ENCODE measurements at regions not wholly inside any gene's neighbourhood (a gene's known extent, or its start where the extent isn't known, plus 50 kb on each side); places are given as distances from the start of the nearest gene placed in this dataset.

- no peak overlapping the region for H3K4me3 ChIP-seq (ENCODE audit: low read depth in 1 of 3, low read length in 3 of 3)
- no peaks in the 10 kb centered on the region for H3K36me3 ChIP-seq (ENCODE audit: control insufficient read depth in 4 of 4, insufficient read depth in 3 of 4, low read depth in 1 of 4, low read length in 3 of 4)
- H3K9me3 ChIP-seq (ENCODE audit: control insufficient read depth in 4 of 4, low read length in 3 of 4), result peaks cover 0 to 7% (median 3%) of the 10 kb centered on the region in 4 donors
- peaks cover 0 to 2% (median 0%) of the 10 kb centered on the region in 4 donors for H3K27me3 ChIP-seq (ENCODE audit: control insufficient read depth in 4 of 4, insufficient read depth in 4 of 4, low read length in 3 of 4)
- WGBS, result 24% methylated on average over 4 of the region's 4 CpGs
- H3K4me1 ChIP-seq (ENCODE audit: control insufficient read depth in 4 of 4, insufficient read depth in 4 of 4, low read length in 3 of 4), result peaks cover 0 to 2% (median 0%) of the 10 kb centered on the region in 4 donors
- peak; percentile 13 to 52 for TF ChIP-seq HNF4A (conservative IDR thresholded peaks at IDR 0.05)
- no peak for TF ChIP-seq GABPA (IDR thresholded peaks at IDR 0.05 in 1 of 2, conservative IDR thresholded peaks at IDR 0.05 in 1 of 2)
- H3K27ac ChIP-seq (ENCODE audit: low read depth in 1 of 2, low read length in 2 of 2), result no peak overlapping the region
- H3K9ac ChIP-seq (ENCODE audit: low read depth in 1 of 2, low read length in 2 of 2), result no peak overlapping the region
- DNase-seq (ENCODE audit: low spot score), result no peak
These were observed 192.3 kb upstream of the CXorf66 start for GRCh38 chrX:140157611-140158010.

DNA sequence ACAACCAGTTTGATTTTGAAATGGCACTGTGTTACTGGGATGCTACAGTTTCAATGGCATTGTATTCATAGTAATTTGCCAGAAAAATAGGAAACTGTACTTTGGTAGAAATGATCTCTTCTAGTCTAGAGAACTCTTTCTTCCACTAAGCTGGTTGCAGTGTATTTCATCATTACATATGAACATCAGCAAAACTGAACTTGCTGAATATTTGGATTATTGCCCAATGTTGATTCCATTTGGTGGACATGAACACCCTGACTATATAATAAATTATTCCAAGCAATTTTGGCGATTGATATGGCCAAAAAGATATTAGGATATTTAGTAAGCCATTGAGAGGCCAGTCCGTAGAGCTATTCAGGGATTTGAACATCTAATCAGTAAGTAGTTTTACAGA is 191.8 kb upstream of the CXorf66 start:
- TF ChIP-seq GABPA (IDR thresholded peaks at IDR 0.05 in 1 of 2, conservative IDR thresholded peaks at IDR 0.05 in 1 of 2) (no peak), YY1 (IDR thresholded peaks at IDR 0.05) (no peak), TAF1 (conservative IDR thresholded peaks at IDR 0.05) (no peak), JUND (IDR thresholded peaks at IDR 0.05) (no peak), RAD21 (IDR thresholded peaks at IDR 0.05) (no peak), HNF4G (IDR thresholded peaks at IDR 0.05) (no peak), SP1 (IDR thresholded peaks at IDR 0.05) (no peak), EGR1 (IDR thresholded peaks at IDR 0.05; ENCODE audit: low read depth in 2 of 2) (no peak), RXRA (IDR thresholded peaks at IDR 0.05) (no peak), NR2F2 (IDR thresholded peaks at IDR 0.05) (no peak), FOXA1 (IDR thresholded peaks at IDR 0.05) (no peak), FOXA2 (IDR thresholded peaks at IDR 0.05) (no peak)
- TF ChIP-seq, protein P1, sequence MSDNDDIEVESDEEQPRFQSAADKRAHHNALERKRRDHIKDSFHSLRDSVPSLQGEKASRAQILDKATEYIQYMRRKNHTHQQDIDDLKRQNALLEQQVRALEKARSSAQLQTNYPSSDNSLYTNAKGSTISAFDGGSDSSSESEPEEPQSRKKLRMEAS (IDR thresholded peaks at IDR 0.05), result no peak
- TF ChIP-seq, protein P2, sequence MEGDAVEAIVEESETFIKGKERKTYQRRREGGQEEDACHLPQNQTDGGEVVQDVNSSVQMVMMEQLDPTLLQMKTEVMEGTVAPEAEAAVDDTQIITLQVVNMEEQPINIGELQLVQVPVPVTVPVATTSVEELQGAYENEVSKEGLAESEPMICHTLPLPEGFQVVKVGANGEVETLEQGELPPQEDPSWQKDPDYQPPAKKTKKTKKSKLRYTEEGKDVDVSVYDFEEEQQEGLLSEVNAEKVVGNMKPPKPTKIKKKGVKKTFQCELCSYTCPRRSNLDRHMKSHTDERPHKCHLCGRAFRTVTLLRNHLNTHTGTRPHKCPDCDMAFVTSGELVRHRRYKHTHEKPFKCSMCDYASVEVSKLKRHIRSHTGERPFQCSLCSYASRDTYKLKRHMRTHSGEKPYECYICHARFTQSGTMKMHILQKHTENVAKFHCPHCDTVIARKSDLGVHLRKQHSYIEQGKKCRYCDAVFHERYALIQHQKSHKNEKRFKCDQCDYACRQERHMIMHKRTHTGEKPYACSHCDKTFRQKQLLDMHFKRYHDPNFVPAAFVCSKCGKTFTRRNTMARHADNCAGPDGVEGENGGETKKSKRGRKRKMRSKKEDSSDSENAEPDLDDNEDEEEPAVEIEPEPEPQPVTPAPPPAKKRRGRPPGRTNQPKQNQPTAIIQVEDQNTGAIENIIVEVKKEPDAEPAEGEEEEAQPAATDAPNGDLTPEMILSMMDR (IDR thresholded peaks at IDR 0.05; ENCODE audit: low read depth, low read length, missing input control), result no peak
- Histone ChIP-seq H3K36me3 (ENCODE audit: control insufficient read depth in 4 of 4, insufficient read depth in 3 of 4, low read depth in 1 of 4, low read length in 3 of 4) (no peaks in the 10 kb centered on the region), H3K4me1 (ENCODE audit: control insufficient read depth in 4 of 4, insufficient read depth in 4 of 4, low read length in 3 of 4) (peaks cover 0 to 2% (median 0%) of the 10 kb centered on the region in 4 donors), H3K27ac (ENCODE audit: low read depth in 1 of 2, low read length in 2 of 2) (no peak overlapping the region), H3K9me3 (ENCODE audit: control insufficient read depth in 4 of 4, low read length in 3 of 4) (peaks cover 0 to 7% (median 3%) of the 10 kb centered on the region in 4 donors), H3K9ac (ENCODE audit: low read depth in 1 of 2, low read length in 2 of 2) (no peak overlapping the region), H3K27me3 (ENCODE audit: control insufficient read depth in 4 of 4, insufficient read depth in 4 of 4, low read length in 3 of 4) (peaks cover 0 to 2% (median 0%) of the 10 kb centered on the region in 4 donors), H3K4me3 (ENCODE audit: low read depth in 1 of 3, low read length in 3 of 3) (no peak overlapping the region)
- no peak for DNase-seq (ENCODE audit: low spot score)
- WGBS, result 63% methylated on average over 2 of the region's 2 CpGs

DNA sequence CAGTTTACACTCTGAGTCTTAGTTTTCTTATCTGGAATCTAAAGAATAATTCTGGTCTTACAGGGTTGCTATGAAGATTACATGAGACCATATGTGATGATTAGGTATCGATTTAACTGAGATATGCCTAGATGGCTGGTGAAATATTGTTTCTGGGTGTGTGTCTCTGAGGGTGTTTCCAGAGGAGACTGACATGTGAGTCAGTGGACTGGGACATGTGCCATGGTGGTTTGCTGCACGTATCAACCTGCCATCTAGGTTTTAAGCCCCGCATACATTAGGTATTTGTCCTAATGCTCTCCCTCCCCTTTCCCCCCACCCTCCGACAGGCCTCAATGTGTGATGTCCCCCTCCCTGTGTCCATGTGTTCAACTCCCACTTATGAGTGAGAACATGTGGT is 186.0 kb upstream of the CXorf66 start:
- no peaks in the 10 kb centered on the region for H3K36me3 ChIP-seq (ENCODE audit: control insufficient read depth in 4 of 4, insufficient read depth in 3 of 4, low read depth in 1 of 4, low read length in 3 of 4)
- no peak overlapping the region for H3K27ac ChIP-seq (ENCODE audit: low read depth in 1 of 2, low read length in 2 of 2)
- peaks cover 0 to under 1% (median 0%) of the 10 kb centered on the region in 4 donors for H3K27me3 ChIP-seq (ENCODE audit: control insufficient read depth in 4 of 4, insufficient read depth in 4 of 4, low read length in 3 of 4)
- no peaks in the 10 kb centered on the region for H3K4me1 ChIP-seq (ENCODE audit: control insufficient read depth in 4 of 4, insufficient read depth in 4 of 4, low read length in 3 of 4)
- H3K9me3 ChIP-seq (ENCODE audit: control insufficient read depth in 4 of 4, low read length in 3 of 4), result peaks cover 0 to 7% (median 3%) of the 10 kb centered on the region in 4 donors
- no peak overlapping the region for H3K9ac ChIP-seq (ENCODE audit: low read depth in 1 of 2, low read length in 2 of 2)
- DNase-seq (ENCODE audit: low spot score), result no peak
- no peak overlapping the region for H3K4me3 ChIP-seq (ENCODE audit: low read depth in 1 of 3, low read length in 3 of 3)
- 88% methylated on average over 4 of the region's 4 CpGs for WGBS
- TF ChIP-seq, protein P3, sequence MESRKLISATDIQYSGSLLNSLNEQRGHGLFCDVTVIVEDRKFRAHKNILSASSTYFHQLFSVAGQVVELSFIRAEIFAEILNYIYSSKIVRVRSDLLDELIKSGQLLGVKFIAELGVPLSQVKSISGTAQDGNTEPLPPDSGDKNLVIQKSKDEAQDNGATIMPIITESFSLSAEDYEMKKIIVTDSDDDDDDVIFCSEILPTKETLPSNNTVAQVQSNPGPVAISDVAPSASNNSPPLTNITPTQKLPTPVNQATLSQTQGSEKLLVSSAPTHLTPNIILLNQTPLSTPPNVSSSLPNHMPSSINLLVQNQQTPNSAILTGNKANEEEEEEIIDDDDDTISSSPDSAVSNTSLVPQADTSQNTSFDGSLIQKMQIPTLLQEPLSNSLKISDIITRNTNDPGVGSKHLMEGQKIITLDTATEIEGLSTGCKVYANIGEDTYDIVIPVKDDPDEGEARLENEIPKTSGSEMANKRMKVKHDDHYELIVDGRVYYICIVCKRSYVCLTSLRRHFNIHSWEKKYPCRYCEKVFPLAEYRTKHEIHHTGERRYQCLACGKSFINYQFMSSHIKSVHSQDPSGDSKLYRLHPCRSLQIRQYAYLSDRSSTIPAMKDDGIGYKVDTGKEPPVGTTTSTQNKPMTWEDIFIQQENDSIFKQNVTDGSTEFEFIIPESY (IDR thresholded peaks at IDR 0.05), result no peak
- no peak for TF ChIP-seq EGR1 (IDR thresholded peaks at IDR 0.05; ENCODE audit: low read depth in 2 of 2)
- TF ChIP-seq RXRA (IDR thresholded peaks at IDR 0.05), result no peak
- TF ChIP-seq, protein P4, sequence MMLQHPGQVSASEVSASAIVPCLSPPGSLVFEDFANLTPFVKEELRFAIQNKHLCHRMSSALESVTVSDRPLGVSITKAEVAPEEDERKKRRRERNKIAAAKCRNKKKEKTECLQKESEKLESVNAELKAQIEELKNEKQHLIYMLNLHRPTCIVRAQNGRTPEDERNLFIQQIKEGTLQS (IDR thresholded peaks at IDR 0.05), result no peak
- no peak for TF ChIP-seq JUND (IDR thresholded peaks at IDR 0.05)
- no peak for TF ChIP-seq HNF4A (conservative IDR thresholded peaks at IDR 0.05)
- TF ChIP-seq, protein P2 (IDR thresholded peaks at IDR 0.05; ENCODE audit: low read depth, low read length, missing input control), result no peak
- no peak for TF ChIP-seq YY1 (IDR thresholded peaks at IDR 0.05)
- TF ChIP-seq, protein P1 (IDR thresholded peaks at IDR 0.05), result no peak
- TF ChIP-seq SP1 (IDR thresholded peaks at IDR 0.05), result no peak
- no peak for TF ChIP-seq HNF4G (IDR thresholded peaks at IDR 0.05)
- TF ChIP-seq NR2F2 (IDR thresholded peaks at IDR 0.05), result no peak
